Hepatocyte (in vitro differentiated cells): ENCODE measurements at regions not wholly inside any gene's neighbourhood (a gene's known extent, or its start where the extent isn't known, plus 50 kb on each side); places are given as distances from the start of the nearest gene placed in this dataset.

Source experiments
- CTCF ChIP-seq: fragments of 200-600 bp; sonication (generic); IDR thresholded peaks from 2 replicates; pipeline ENCODE4 v1.5.1; 2016; ENCODE audit warnings: antibody characterized with exemption, mild to moderate bottlenecking; ENCODE audit not compliant: poor library complexity
- EZH2 ChIP-seq: fragments of 200-600 bp; sonication (generic); IDR thresholded peaks from 2 replicates; pipeline ENCODE4 v1.6.1; 2016; ENCODE audit warnings: antibody characterized with exemption, mild to moderate bottlenecking, borderline replicate concordance
- EZH2phosphoT487 ChIP-seq: fragments of 200-600 bp; sonication (generic); IDR thresholded peaks from one replicate; pipeline ENCODE4 v1.6.1; 2018; ENCODE audit warnings: antibody characterized with exemption, mild to moderate bottlenecking, low read depth, moderate library complexity; ENCODE audit not compliant: unreplicated experiment, severe bottlenecking

- TF ChIP-seq CTCF (no peak), EZH2 (no peak), EZH2phosphoT487 (no peak)
Measured at GRCh38 chr12:126547905-126548304, 1482.7 kb downstream of the AACS start.
